NT2/D1 (cell line): ENCODE measurements at regions not wholly inside any gene's neighbourhood (a gene's known extent, or its start where the extent isn't known, plus 50 kb on each side); places are given as distances from the start of the nearest gene placed in this dataset.

Experiments
- YY1 ChIP-seq: IDR thresholded peaks from 2 replicates; pipeline ENCODE4 v1.6.1; 2011; ENCODE audit not compliant: insufficient read length, insufficient read depth
- ZNF274 ChIP-seq: IDR thresholded peaks from 2 replicates; pipeline ENCODE4 v1.6.1; 2011; ENCODE audit warnings: mild to moderate bottlenecking, low read depth, low read length

DNA sequence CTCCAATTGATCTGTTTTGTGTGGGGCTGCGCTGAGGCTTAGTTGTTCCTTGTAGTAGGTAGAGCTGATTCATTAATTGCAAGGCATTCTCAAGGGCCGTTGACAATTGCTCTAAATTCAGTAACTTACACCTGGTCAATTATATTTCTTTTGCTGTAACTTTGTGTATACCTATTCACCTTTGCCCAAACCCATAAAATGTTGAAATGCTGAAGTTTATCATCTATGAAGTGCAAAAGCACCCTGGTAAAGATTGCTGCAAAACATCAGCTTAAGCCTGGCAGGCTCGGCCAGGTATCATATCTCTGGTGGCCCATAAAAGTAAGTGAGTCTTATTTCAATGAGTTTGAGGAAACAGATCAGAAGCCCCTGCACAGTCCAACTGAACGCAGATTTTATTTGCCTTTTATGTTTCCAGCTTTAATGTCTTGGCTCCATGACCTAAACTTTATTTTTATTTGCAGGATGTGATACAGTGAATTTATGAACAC, 203.6 kb upstream of the SLCO3A1 start:
- TF ChIP-seq ZNF274 (no peak), YY1 (no peak)
